ENCODE measurements at regions not wholly inside any gene's neighbourhood (a gene's known extent, or its start where the extent isn't known, plus 50 kb on each side); places are given as distances from the start of the nearest gene placed in this dataset.

GRCh38 chr10:94083662-94084265, 90.0 kb downstream of the PLCE1 start:
- TF ChIP-seq CTCF (IDR thresholded peaks at IDR 0.05; ENCODE audit: low read length) (no peak), EZH2 (optimal IDR thresholded peaks at IDR 0.05; ENCODE audit: low read depth, low read length) (no peak), EZH2phosphoT487 (IDR thresholded peaks at IDR 0.05; ENCODE audit: low read length) (no peak)
